GM18907 (cell line): ENCODE measurements at regions not wholly inside any gene's neighbourhood (a gene's known extent, or its start where the extent isn't known, plus 50 kb on each side); places are given as distances from the start of the nearest gene placed in this dataset.

Experiments
- ATAC-seq: cut with Tn5 transposase; IDR thresholded peaks from one replicate; pipeline ENCODE4 v1.9.1; 2021; ENCODE audit warnings: mild to moderate bottlenecking, moderate library complexity; ENCODE audit not compliant: unreplicated experiment

DNA sequence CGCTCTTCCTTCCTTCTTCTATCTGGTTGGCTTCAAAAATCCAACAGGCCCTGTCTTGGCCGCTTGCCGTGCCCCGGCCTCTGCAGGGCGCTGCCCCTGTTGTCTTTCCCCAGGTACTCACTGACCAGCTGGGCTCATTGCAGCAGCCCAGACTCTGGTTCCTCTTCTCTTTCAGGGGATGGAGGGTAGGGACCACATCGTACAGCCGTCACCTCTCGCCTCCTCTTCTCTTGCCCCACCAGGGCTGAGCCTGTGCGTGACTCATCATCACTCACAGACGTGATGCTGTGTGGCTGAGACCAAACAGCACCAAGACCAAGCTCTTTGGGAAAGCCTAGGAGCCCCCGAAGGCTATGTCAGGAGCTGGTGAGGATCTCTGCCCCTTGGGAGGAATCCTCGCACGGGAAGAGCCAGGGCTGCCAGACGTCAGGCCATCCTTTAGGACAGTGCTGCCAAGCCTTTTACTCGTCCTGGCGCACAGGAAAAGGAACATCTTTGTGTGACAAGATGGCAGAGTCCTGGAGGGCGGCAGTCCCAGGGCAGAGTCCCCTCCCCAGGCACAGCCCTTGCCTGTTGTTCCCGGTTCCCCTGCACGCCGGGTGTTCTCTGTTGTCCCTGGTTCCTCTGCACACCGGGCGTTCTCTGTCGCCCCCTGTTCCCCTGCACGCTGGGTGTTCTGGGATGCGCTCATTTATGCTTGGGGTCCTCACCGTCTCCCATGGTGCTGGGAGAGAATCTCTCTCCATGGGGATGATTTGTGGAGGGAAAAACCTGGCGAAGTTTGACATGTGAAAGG is 188.5 kb upstream of the SHH start:
- no peak for ATAC-seq

- ATAC-seq, result no peak
Measured at GRCh38 chr7:155999631-156000489, 187.6 kb upstream of the SHH start.

- ATAC-seq, result no peak
Measured at GRCh38 chr7:155998766-155999630, 186.7 kb upstream of the SHH start.

DNA sequence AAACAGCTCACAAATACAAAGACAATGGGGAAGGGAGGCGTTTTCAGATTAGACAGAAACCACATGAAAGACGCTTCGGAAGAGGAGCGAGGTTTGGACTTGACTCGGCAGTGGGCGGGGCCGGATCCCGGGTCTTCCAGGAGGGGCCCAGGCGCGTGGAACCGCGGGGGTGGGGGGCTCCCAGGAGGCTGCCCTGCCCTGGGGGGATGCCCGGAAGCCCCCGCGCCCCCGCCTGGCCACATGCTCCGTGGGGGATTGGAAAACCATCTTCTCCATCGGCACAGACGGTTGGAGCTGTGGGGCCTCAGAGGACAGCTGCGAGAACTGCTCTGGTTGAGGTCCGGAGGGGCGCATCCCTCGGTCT is 186.0 kb upstream of the SHH start:
- ATAC-seq, result no peak

DNA sequence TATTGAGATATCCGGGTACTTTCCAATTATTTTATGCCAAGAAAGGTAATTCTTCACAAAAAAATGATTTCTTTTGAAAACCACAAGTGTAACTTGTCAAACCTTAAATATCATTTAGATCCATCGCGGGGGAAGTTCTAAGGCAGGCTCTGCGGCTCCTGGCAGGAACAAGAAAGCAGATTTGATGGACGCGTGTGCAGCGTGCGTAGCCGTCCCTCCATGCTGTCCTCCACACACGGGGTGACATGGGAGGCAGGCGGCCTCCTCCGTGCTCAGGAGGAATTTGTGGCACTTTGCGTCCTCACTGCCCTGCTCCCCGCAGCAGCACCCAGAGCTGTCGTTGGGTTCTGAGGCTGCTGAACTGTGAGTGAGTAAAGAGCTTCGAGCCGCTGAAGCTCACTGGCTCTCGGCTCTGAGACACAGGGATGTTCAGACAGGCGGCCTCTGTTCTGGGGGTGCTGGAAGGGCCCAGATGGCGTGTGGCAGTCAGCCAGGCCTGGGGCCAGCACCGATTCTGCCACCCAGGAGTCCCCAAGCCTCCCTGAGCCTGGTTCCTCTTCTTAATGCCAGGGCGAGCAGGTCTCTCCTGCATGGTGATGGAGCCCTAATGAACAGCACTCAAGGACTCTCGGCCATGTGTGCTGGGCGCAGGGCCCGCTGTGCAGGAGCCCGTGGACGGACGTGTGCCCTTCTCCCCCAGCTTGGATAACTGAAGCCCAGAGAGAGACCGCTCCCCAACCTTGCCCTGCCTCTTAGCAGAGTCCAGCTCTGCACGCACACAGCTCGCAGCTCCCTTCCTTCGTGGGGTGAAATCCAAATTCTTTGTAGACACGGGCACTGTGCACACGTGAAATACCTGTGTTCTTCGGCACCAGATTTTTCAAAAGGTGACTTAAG is 185.4 kb upstream of the SHH start:
- no peak for ATAC-seq

DNA sequence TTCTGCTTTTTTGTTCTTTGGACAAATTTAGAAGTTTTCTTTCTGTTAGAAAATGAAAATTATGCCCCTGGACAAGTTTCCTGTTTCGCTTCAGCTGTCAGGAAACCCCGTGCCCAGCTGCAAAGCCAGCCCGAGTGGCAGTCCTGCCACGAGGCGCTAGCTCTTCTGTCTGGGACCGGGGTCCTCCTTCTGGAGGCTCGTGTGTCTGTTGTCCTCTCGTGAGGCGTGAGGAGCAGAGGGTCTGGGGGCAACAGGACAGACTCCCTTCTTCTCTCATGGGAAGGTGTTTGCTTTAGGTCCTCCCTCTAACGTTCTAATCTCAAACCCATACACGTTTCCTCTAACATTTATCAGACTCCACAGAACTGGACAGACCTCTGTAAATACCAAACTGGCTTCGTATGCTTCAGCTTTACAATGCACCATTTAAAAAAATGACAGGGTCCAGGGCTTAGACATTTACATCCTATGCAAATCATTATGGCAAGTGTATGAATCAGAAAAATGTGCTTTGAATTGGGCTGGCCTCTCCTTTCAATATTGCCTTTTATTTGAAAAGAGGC is 184.5 kb upstream of the SHH start:
- no peak for ATAC-seq

GRCh38 chr7:155995183-155995612 is 182.9 kb upstream of the SHH start:
- no peak for ATAC-seq

DNA sequence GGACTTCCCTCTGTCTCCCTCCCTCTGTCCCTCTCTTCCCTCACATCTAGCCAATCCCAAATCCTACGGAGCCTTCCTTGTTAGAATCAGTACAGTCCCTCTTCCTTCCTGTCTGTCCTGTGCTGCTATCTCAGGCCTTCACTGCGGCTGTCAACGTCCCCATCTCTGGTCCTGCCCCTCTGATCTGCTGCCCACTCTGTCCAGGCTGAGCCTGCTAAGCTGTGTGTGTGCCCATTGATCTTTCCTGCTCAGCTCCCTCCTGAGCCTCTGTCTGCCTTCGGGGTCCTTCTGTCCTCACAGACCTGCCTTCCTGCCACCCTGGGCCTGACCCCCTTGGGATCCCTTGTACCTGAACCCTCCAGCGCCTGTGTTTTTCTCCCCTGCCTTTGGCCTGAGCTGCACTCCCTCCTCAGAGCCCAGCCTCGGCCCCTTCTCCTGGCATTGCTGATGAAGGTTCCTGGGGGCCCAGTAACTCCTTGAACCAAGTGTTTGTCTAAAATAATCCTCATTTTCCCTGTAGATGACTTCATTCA is 182.1 kb upstream of the SHH start:
- ATAC-seq, result no peak

GRCh38 chr7:155993420-155994278 is 181.4 kb upstream of the SHH start:
- no peak for ATAC-seq

- no peak for ATAC-seq
Measured at GRCh38 chr7:155992974-155993373, 180.7 kb upstream of the SHH start.

- ATAC-seq, result no peak
Measured at GRCh38 chr7:155992538-155992937, 180.3 kb upstream of the SHH start.

DNA sequence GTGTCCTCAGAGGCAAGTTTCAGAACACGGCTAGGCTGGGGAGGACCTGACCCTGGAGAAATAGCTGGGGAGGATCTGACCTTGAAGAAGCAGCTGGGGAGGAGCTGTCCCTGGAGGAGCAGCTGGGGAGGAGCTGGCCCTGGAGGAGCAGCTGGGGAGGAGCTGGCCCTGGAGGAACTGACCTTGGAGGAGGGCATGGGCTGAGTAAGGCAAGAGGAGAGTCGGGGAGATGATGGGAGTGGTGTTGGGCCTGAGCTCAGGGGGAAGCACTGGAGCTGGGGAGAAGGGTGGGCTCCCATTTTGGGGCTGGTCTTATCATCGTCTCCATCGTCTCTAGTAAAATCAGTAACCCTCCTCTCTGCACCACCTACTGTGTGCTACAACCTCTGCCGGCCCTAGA is 179.8 kb upstream of the SHH start:
- no peak for ATAC-seq

- ATAC-seq, result no peak
Measured at GRCh38 chr7:155991470-155991869, 179.2 kb upstream of the SHH start.

- ATAC-seq, result no peak
Measured at GRCh38 chr7:155988416-155988815, 176.2 kb upstream of the SHH start.

GRCh38 chr7:155987681-155988235 is 175.5 kb upstream of the SHH start:
- ATAC-seq, result no peak

DNA sequence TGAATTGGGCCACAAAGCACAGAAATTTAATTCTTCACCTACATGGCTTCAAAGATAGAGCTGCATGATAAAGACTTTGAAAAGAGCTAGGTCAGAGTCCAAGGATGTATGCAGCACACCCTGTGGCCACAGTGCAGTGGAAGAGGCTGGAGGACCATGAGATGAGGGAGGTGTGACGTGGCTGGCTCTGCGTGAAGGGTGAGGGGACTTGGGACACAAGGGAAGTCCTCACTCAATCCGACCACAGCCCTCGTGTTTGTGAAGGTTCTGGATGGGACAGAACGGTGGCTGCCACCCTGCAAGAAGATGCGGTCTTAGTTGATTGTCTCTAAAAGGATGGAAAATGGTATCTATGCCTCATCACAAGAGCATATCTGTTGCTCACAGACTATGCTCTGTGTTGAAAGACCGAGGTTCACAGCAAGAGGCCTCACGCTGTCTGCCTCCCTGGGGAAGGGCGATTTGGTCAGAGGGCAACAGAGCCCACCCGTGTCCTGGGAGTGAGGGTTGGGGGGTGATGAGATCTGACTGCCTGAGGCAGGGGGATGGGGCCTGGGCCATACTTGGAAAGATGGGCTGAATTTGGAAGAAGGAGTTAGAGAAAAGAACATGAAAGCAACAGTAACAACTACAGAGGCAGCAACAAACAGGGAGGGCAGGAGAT is 174.4 kb upstream of the SHH start:
- no peak for ATAC-seq

DNA sequence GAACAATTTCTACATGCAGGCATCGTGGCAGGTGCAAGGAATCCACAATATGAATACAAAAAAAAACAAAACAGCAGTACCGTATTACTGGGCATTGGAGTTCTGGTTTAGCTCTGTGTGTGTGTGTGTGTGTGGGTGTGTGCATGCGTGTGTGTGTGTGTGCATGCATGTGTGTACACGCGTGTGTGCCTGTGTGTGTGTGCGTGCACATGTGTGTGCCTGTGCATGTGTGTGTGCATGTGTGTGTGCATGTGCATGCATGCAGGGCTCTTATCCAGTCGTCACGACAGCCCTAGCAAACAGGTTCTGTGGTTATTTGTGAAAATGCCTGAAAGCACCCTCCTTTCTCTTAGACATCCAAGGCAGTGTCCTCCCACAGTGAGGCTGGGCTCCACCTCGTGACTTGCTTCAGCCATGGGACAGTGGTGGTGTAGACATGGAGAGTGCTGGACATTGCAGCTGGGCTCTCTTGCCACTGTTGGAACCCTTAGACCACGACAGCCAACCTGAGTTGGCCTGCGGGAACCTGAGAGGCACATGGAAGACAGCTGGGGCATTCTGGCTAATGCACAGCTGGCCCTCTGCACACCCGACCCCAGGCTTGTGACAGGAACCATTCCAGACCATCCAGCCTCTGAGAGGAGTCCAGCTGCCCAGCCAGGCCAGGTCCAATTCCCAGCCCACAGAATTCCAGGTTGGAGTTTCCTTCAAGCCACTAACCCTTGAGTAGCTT is 173.4 kb upstream of the SHH start:
- no peak for ATAC-seq
